ENCODE measurements at regions not wholly inside any gene's neighbourhood (a gene's known extent, or its start where the extent isn't known, plus 50 kb on each side); places are given as distances from the start of the nearest gene placed in this dataset.

GRCh38 chr13:47117268-47117667 lies 220.4 kb upstream of the HTR2A start:
- intact Hi-C loops (cut with DNase I) = no loop called here
- no peak overlapping the region for H3K27ac ChIP-seq
- H3K4me3 ChIP-seq = no peak overlapping the region
- no peak overlapping the region for H3K9ac ChIP-seq (ENCODE audit: low read depth in 2 of 2, low read length in 2 of 2)
- no peaks in the 10 kb centered on the region for H3K4me1 ChIP-seq
- H3K9me3 ChIP-seq = no peaks in the 10 kb centered on the region
- no peaks in the 10 kb centered on the region for H3K36me3 ChIP-seq
- DNase-seq = no peak
- TF ChIP-seq, protein P1, sequence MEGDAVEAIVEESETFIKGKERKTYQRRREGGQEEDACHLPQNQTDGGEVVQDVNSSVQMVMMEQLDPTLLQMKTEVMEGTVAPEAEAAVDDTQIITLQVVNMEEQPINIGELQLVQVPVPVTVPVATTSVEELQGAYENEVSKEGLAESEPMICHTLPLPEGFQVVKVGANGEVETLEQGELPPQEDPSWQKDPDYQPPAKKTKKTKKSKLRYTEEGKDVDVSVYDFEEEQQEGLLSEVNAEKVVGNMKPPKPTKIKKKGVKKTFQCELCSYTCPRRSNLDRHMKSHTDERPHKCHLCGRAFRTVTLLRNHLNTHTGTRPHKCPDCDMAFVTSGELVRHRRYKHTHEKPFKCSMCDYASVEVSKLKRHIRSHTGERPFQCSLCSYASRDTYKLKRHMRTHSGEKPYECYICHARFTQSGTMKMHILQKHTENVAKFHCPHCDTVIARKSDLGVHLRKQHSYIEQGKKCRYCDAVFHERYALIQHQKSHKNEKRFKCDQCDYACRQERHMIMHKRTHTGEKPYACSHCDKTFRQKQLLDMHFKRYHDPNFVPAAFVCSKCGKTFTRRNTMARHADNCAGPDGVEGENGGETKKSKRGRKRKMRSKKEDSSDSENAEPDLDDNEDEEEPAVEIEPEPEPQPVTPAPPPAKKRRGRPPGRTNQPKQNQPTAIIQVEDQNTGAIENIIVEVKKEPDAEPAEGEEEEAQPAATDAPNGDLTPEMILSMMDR (IDR thresholded peaks at IDR 0.05) = no peak
- H3K27me3 ChIP-seq = no peaks in the 10 kb centered on the region

GRCh38 chr13:47114030-47114429 lies 217.2 kb upstream of the HTR2A start:
- no peak overlapping the region for H3K4me3 ChIP-seq
- no peaks in the 10 kb centered on the region for H3K9me3 ChIP-seq
- TF ChIP-seq, protein P1 (IDR thresholded peaks at IDR 0.05) = no peak
- DNase-seq = no peak
- H3K9ac ChIP-seq (ENCODE audit: low read depth in 2 of 2, low read length in 2 of 2) = no peak overlapping the region
- H3K27me3 ChIP-seq = no peaks in the 10 kb centered on the region
- no peak overlapping the region for H3K27ac ChIP-seq
- intact Hi-C loops (cut with DNase I) = no loop called here
- H3K4me1 ChIP-seq = no peaks in the 10 kb centered on the region
- no peaks in the 10 kb centered on the region for H3K36me3 ChIP-seq

GRCh38 chr13:47112903-47113299 lies 216.0 kb upstream of the HTR2A start:
- Histone ChIP-seq H3K27me3 (no peaks in the 10 kb centered on the region), H3K27ac (no peak overlapping the region), H3K36me3 (no peaks in the 10 kb centered on the region), H3K4me1 (no peaks in the 10 kb centered on the region), H3K4me3 (no peak overlapping the region), H3K9me3 (no peaks in the 10 kb centered on the region), H3K9ac (ENCODE audit: low read depth in 2 of 2, low read length in 2 of 2) (no peak overlapping the region)
- intact Hi-C loops (cut with DNase I) = no loop called here
- TF ChIP-seq, protein P1 (IDR thresholded peaks at IDR 0.05) = no peak
- no peak for DNase-seq

GRCh38 chr13:47112205-47112902 lies 215.5 kb upstream of the HTR2A start:
- H3K9me3 ChIP-seq = no peaks in the 10 kb centered on the region
- H3K36me3 ChIP-seq = no peaks in the 10 kb centered on the region
- no peaks in the 10 kb centered on the region for H3K4me1 ChIP-seq
- TF ChIP-seq, protein P1 (IDR thresholded peaks at IDR 0.05) = no peak
- no peak overlapping the region for H3K9ac ChIP-seq (ENCODE audit: low read depth in 2 of 2, low read length in 2 of 2)
- no peak overlapping the region for H3K27ac ChIP-seq
- DNase-seq = no peak
- intact Hi-C loops (cut with DNase I) = no loop called here
- no peaks in the 10 kb centered on the region for H3K27me3 ChIP-seq
- H3K4me3 ChIP-seq = no peak overlapping the region

DNA sequence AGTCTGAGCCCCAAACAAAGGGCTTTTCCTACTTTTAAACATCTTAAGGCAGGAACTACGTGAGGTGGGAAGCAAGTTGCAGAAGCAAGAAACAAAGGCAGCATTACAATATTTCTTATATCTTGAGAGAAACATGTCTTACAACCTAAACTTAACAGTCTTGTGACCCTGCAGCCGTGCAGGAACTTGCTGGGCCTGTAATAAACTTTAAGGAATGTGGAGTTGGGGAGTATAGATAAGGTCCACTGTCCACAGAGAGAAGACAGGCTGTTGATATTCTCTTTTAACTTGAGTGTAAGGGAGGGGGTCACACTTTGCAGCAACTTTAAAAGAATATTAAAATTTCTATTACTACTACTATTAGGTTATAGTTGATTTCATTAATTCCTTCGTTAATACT lies 214.6 kb upstream of the HTR2A start:
- H3K9ac ChIP-seq (ENCODE audit: low read depth in 2 of 2, low read length in 2 of 2) = no peak overlapping the region
- TF ChIP-seq, protein P1 (IDR thresholded peaks at IDR 0.05) = no peak
- no peaks in the 10 kb centered on the region for H3K4me1 ChIP-seq
- no peak overlapping the region for H3K4me3 ChIP-seq
- no peak for DNase-seq
- intact Hi-C loops (cut with DNase I) = no loop called here
- no peak overlapping the region for H3K27ac ChIP-seq
- no peaks in the 10 kb centered on the region for H3K36me3 ChIP-seq
- no peaks in the 10 kb centered on the region for H3K9me3 ChIP-seq
- no peaks in the 10 kb centered on the region for H3K27me3 ChIP-seq

Data from colonic mucosa (tissue), 4 donors.